GM19324 (cell line): ENCODE measurements at regions not wholly inside any gene's neighbourhood (a gene's known extent, or its start where the extent isn't known, plus 50 kb on each side); places are given as distances from the start of the nearest gene placed in this dataset.
"Not testable (repeated sequence)": the region's sequence is repeated elsewhere in the genome, so short reads cannot be mapped to it uniquely, and the experiment has no call there.

Experiments
- ATAC-seq: cut with Tn5 transposase; IDR thresholded peaks from one replicate; pipeline ENCODE4 v1.9.1; 2021; ENCODE audit warnings: mild to moderate bottlenecking, moderate library complexity; ENCODE audit not compliant: unreplicated experiment, low FRiP score

- ATAC-seq = no peak
Observed at GRCh38 chr12:107513636-107514400, 171.8 kb upstream of the PWP1 start.

DNA sequence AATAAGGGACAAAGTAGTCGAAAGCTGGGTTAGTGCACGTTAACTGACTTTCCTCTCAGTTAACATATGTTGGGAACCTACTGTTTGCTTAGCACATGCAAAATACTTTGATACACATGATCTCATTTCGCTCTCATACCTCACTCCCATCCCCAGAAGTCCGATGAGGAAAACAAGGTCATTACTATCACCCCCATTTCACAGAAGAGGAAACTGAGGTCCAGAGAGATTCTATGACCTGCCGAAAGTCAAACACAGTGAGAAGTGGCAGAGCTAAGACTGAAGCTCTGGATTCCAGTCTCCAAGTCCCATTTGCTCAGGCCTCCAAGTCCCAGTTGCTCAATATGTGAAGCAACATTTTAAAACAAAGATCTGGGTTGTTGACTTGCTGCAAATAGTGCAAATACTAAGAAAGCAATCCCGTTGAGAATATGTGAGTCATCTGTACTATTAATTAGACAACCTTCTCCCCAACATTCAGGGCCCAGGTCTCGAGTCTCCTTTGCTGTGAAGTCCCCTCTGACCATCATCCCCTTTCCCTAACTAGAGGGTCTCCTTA is 170.6 kb upstream of the PWP1 start:
- ATAC-seq = no peak

- ATAC-seq = no peak
Observed at GRCh38 chr12:107515446-107515958, 170.1 kb upstream of the PWP1 start.

GRCh38 chr12:107517816-107518215 is 167.8 kb upstream of the PWP1 start:
- ATAC-seq = not testable (repeated sequence)

- no peak for ATAC-seq
Observed at GRCh38 chr12:107518868-107519267, 166.7 kb upstream of the PWP1 start.

- ATAC-seq = no peak
Observed at GRCh38 chr12:107519906-107520859, 165.4 kb upstream of the PWP1 start.

GRCh38 chr12:107521826-107522355 is 163.7 kb upstream of the PWP1 start:
- no peak for ATAC-seq

- ATAC-seq = no peak
Observed at GRCh38 chr12:107522692-107523477, 162.7 kb upstream of the PWP1 start.

DNA sequence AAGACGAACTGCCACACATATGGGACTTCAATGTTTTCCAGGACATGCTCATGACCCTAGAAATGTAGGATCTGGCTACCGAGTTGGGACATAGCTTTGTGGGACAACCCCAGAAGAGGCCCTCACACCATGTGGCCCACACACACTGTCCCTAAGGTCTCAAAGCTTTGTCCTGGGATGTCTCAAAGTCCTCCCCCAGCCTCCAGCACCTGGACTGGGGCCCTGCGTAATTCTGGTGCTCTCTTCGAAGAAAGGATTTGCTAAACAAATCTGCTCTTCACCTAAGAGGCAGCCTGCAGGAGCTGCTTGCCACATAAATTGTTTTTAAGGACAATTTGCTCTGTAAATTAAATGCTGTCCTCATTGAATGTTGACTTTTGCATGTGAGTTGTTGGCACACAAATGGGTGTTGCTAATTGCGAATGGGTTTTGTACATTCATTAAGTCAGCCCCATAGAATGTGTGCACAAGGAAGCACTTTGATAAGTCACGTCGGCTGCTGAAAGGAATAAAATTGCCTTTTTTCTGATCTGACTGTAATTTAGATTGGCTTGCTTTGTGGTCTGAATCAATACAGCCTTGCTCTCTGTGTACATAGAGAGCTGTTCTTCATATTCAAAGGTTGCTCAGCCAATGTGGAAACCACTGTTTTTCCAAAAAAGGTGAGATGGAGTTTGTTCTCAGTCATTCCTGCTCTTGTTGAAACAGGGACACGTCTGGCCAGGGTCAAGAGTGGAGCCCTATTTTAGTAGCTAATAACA is 161.6 kb upstream of the PWP1 start:
- ATAC-seq = no peak

DNA sequence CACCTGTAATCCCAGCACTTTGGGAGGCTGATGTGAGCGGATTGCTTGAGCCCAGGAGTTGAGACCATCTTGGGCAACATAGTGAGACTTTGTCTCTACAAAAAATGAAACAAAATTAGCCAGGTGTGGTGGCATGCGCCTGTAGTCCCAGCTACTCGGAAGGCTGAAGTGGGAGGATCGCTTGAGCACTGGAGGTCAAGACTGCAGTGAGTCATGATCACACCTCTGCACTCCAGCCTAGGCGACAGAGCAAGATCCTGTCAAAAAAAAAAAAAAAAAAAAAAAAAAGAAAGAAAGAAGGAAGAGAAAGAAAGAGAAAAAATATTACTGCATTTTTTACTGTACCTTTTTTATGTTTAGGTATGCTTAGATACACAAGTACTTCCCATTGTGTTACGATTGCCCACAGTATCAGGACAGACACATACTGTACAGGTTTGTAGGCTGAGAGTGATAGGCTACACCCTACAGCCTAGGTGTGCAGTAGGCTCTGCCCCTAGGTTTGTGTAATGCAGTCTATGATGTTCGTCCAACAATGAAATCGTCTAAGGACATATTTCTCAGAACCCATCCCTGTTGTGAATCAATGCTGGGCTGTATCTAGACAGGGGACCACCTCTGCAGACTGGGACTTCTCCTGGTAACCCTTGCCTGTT is 160.4 kb upstream of the PWP1 start:
- ATAC-seq = no peak

GRCh38 chr12:107525719-107526554 is 159.7 kb upstream of the PWP1 start:
- no peak for ATAC-seq

GRCh38 chr12:107526555-107527180 is 158.9 kb upstream of the PWP1 start:
- ATAC-seq = no peak

DNA sequence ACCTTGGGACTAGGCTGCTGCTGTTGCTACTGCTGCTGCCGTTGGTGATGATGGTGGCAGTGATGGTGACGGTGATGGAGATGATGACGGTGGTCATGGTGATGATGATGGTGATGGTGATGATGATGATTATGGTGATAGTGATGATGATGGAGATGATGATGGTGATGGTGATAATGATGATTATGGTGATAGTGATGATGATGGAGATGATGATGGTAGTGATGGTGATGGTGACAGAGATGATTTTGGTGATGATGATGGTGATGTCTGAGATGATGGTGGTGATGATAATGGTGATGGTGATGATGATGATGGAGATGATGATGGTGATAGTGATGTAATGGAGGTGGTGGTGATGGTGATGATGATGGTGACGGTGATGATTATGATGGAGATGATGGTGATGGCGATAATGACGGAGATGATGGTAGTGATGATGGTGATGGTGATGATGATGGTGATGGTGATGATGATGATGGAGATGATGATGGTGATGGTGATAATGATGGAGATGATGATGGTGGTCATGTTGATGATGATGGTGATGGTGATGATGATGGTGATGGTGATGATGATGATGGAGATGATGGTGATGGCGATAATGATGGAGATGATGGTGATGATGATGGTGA is 156.8 kb upstream of the PWP1 start:
- ATAC-seq = no peak

DNA sequence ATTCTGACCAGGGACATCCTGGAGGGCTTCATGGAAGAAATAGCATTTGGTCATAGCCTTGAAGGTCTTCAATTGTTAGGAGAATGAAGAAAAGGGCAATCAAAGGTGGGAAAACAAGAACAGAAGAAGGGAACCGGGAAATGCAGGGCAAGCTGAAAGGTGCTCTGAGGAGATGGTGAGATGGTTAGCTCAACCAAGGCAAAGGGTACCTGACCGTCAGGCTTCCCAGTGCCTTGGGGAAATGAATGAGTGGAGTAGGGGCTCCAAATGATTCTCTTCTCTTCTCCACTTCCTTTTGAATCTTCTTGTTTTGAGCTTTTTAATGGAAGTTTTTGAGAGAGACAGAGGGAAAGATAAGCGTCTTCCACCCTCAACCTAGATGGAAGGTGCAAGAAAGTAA is 155.6 kb upstream of the PWP1 start:
- ATAC-seq = no peak

- ATAC-seq = no peak
Observed at GRCh38 chr12:107530701-107531100, 154.9 kb upstream of the PWP1 start.

DNA sequence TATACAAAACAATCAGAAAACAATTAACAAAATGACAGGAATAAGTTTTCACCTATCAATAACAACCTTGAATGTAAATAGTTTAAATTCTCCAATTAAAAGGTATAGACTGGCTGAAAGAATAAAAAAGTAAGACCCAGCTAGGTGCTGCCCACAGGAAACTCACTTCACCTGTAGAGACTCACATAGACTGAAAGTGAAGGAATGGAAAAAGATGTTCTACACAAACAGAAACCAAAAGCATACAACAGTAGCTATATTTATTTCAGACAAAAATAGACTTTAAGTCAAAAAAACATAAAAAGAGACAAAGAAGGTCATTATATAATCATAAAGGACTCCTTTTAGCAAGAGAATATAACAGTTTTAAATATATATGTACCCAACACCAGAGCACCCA is 152.4 kb upstream of the PWP1 start:
- ATAC-seq = no peak

DNA sequence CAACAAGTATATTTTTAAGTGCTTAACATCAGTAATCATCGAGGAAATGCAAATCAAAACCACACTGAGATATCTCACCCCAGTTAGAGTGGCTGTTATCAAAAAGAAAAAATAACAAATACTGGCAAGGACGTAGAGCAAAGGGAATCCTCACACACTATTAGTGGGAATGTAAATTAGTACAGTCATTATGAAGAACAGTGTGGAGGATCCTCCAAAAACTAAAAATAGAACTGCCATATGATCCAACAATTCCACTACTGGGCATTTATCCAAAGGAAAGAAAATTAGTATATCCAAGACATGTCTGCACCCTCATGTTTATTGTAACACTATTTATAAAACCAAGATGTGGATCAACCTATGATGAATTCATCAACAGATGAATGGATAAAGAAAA is 149.0 kb upstream of the PWP1 start:
- no peak for ATAC-seq
